B cell (primary cell): ENCODE measurements at regions not wholly inside any gene's neighbourhood (a gene's known extent, or its start where the extent isn't known, plus 50 kb on each side); places are given as distances from the start of the nearest gene placed in this dataset.

ENCODE experiments used
- ATAC-seq: fragments of 200-7000 bp; cut with Tn5 transposase; one replicate; pipeline ENCODE4 v1.10.0; 2021; ENCODE audit warnings: low read depth, mild to moderate bottlenecking, moderate number of reproducible peaks, moderate library complexity
- CTCF ChIA-PET: fragments of 350-600 bp; sonication (Branson Sonifier 250); formaldehyde crosslinking; loops from one replicate; lab custom pipeline; 2021; ENCODE audit warnings: antibody characterized with exemption, inconsistent platforms; lab: Charles Lee
- POLR2A ChIA-PET: fragments of 350-600 bp; sonication (Branson Sonifier 250); formaldehyde crosslinking; loops from one replicate; lab custom pipeline; 2021; ENCODE audit warnings: antibody characterized with exemption; lab: Charles Lee
- DNase-seq: peaks from one replicate; pipeline ENCODE4 v3.0.0; 2013
- H2AFZ ChIP-seq: 2 replicates; pipeline ENCODE4 v1.6.1; 2012; ENCODE audit warnings: mild to moderate bottlenecking, low read depth, low read length; ENCODE audit not compliant: insufficient read depth, poor library complexity, severe bottlenecking
- H3K27ac ChIP-seq, 2 donors: 1 replicate in 1 of 2; 2 replicates in 1 of 2; pipeline ENCODE4 v1.5.1; 2012 to 2013; ENCODE audit warnings: low read length in 2 of 2, mild to moderate bottlenecking in 2 of 2, moderate library complexity in 1 of 2
- H3K27me3 ChIP-seq, 4 experiments: fragments of 200-600 bp in 1 of 4; sonication (generic) in 1 of 4; replicated peaks in 1 of 4; 1 replicate in 2 of 4; 2 replicates in 2 of 4; pipeline versions ENCODE4 v1.6.1 to v1.7.0; 2013 to 2016; ENCODE audit warnings: low read length in 3 of 4, mild to moderate bottlenecking in 2 of 4, mixed read lengths in 1 of 4, moderate library complexity in 1 of 4; ENCODE audit not compliant: insufficient read depth in 4 of 4, control insufficient read depth in 3 of 4; ENCODE audit errors: control extremely low read depth in 1 of 4
- H3K36me3 ChIP-seq, 2 experiments: replicated peaks in 1 of 2; 1 replicate in 1 of 2; 2 replicates in 1 of 2; pipeline versions ENCODE4 v1.6.1 to v1.7.1; 2013; ENCODE audit warnings: low read length in 1 of 2; ENCODE audit not compliant: insufficient read depth in 2 of 2, control insufficient read depth in 1 of 2; ENCODE audit errors: control extremely low read depth in 1 of 2, extremely low read depth in 1 of 2
- H3K4me1 ChIP-seq, 2 donors: fragments of 200-600 bp in 1 of 2; sonication (generic) in 1 of 2; 1 replicate in 1 of 2; 2 replicates in 1 of 2; pipeline versions ENCODE4 v1.5.1 to v1.6.1; 2013 to 2017; ENCODE audit warnings: low read length in 2 of 2; ENCODE audit not compliant: control insufficient read depth in 2 of 2, insufficient read depth in 2 of 2
- H3K4me2 ChIP-seq: replicated peaks from 2 replicates; pipeline ENCODE3; 2012; ENCODE audit warnings: mild to moderate bottlenecking, low read depth, low read length; ENCODE audit not compliant: poor library complexity, severe bottlenecking
- H3K4me3 ChIP-seq, 5 experiments: fragments of 200-600 bp in 1 of 5; sonication (generic) in 1 of 5; 1 replicate in 3 of 5; 2 replicates in 2 of 5; pipeline versions ENCODE4 v1.5.1 to v1.7.0; 2011 to 2016; ENCODE audit warnings: low read length in 4 of 5, mild to moderate bottlenecking in 4 of 5, low read depth in 2 of 5, control low read depth in 1 of 5, moderate library complexity in 1 of 5; ENCODE audit not compliant: insufficient read depth in 1 of 5; ENCODE audit errors: control extremely low read depth in 1 of 5, extremely low read depth in 1 of 5
- H3K79me2 ChIP-seq: fragments of 200-600 bp; sonication (generic); one replicate; pipeline ENCODE4 v1.6.0; 2016; ENCODE audit warnings: low read length; ENCODE audit not compliant: control insufficient read depth, insufficient read depth
- H3K9ac ChIP-seq: fragments of 200-600 bp; sonication (generic); 2 replicates; pipeline ENCODE4 v1.6.1; 2017; ENCODE audit warnings: mild to moderate bottlenecking, low read length, moderate library complexity
- H3K9me3 ChIP-seq, 3 donors: one replicate each; pipeline versions ENCODE4 v1.6.1 to v1.7.1; 2013; ENCODE audit warnings: low read length in 2 of 3; ENCODE audit not compliant: control insufficient read depth in 2 of 3, insufficient read depth in 1 of 3; ENCODE audit errors: control extremely low read depth in 1 of 3
- H4K20me1 ChIP-seq: 2 replicates; pipeline ENCODE4 v1.6.0; 2012; ENCODE audit warnings: mild to moderate bottlenecking, low read length; ENCODE audit not compliant: insufficient read depth, control insufficient read depth, poor library complexity, severe bottlenecking
- H3K27ac Mint-ChIP-seq: one replicate; pipeline ENCODE4 v1.8.0; 2021; ENCODE audit warnings: mixed read lengths
- H3K27me3 Mint-ChIP-seq: one replicate; pipeline ENCODE4 v1.8.0; 2021; ENCODE audit warnings: mixed read lengths
- H3K4me1 Mint-ChIP-seq: one replicate; pipeline ENCODE4 v1.8.0; 2021; ENCODE audit warnings: mixed read lengths
- H3K4me3 Mint-ChIP-seq: one replicate; pipeline ENCODE4 v1.8.0; 2021; ENCODE audit warnings: mixed read lengths
- H3K9me3 Mint-ChIP-seq: one replicate; pipeline ENCODE4 v1.8.0; 2022; ENCODE audit warnings: mixed read lengths; ENCODE audit not compliant: insufficient read depth
- CTCF ChIP-seq: fragments of 200-600 bp; IDR thresholded peaks from one replicate; pipeline ENCODE4 v1.8.0; 2022; ENCODE audit warnings: antibody characterized with exemption, mild to moderate bottlenecking
- EZH2 ChIP-seq: IDR thresholded peaks from 2 replicates; pipeline ENCODE4 v1.6.1; 2012; ENCODE audit warnings: borderline replicate concordance, low read depth, mild to moderate bottlenecking, moderate library complexity, low read length; ENCODE audit not compliant: insufficient read depth, poor library complexity, severe bottlenecking
- WGBS: methylation state at CpG from one replicate; pipeline ENCODE4 v1.1.5; 2013; ENCODE audit warnings: missing lambda C conversion rate; ENCODE audit not compliant: insufficient coverage; 5-methylcytosine and 5-hydroxymethylcytosine counted together
- intact Hi-C: fragments of 100-400 bp; cut with micrococcal nuclease; formaldehyde crosslinking; loops from one replicate; pipeline ENCODE4 v1.10.0; 2022

GRCh38 chr14:84922370-84922769, 607.6 kb upstream of the FLRT2 start:
- no peak overlapping the region for H3K4me3 ChIP-seq
- peaks cover 0 to 4% (median 0%) of the 10 kb centered on the region in 3 donors for H3K9me3 ChIP-seq
- H4K20me1 ChIP-seq = no peaks in the 10 kb centered on the region
- no peaks in the 10 kb centered on the region for H3K27me3 ChIP-seq
- no peak overlapping the region for H2AFZ ChIP-seq
- no CpG with 5 or more reads among the region's 3 CpGs for WGBS
- ChIA-PET CTCF (no interaction called here), POLR2A (no interaction called here)
- ATAC-seq = no peak
- no peak overlapping the region for H3K9ac ChIP-seq
- H3K27ac ChIP-seq = no peak overlapping the region
- H3K36me3 ChIP-seq = no peaks in the 10 kb centered on the region
- DNase-seq = no peak
- no peaks in the 10 kb centered on the region for H3K79me2 ChIP-seq
- Mint-ChIP-seq H3K27me3 (no peaks in the 10 kb centered on the region), H3K4me1 (no peaks in the 10 kb centered on the region), H3K9me3 (peaks cover 5% of the 10 kb centered on the region), H3K4me3 (no peak overlapping the region), H3K27ac (no peak overlapping the region)
- no peak for TF ChIP-seq CTCF
- no peak for TF ChIP-seq EZH2
- H3K4me2 ChIP-seq = no peak overlapping the region
- no peaks in the 10 kb centered on the region for H3K4me1 ChIP-seq
- intact Hi-C loops = no loop called here

GRCh38 chr14:84926656-84927055, 603.3 kb upstream of the FLRT2 start:
- no peaks in the 10 kb centered on the region for H3K79me2 ChIP-seq
- H3K4me1 Mint-ChIP-seq = no peaks in the 10 kb centered on the region
- ATAC-seq = no peak
- TF ChIP-seq EZH2 (no peak), CTCF (no peak)
- intact Hi-C loops = no loop called here
- H3K27ac ChIP-seq = no peak overlapping the region
- no CpG with 5 or more reads among the region's 1 CpG for WGBS
- DNase-seq = no peak
- H3K4me2 ChIP-seq = no peak overlapping the region
- H3K9me3 ChIP-seq = peaks cover 0 to 7% (median 0%) of the 10 kb centered on the region in 3 donors
- no peaks in the 10 kb centered on the region for H3K4me1 ChIP-seq
- no peaks in the 10 kb centered on the region for H3K36me3 ChIP-seq
- peaks cover 8% of the 10 kb centered on the region for H3K9me3 Mint-ChIP-seq
- H4K20me1 ChIP-seq = no peaks in the 10 kb centered on the region
- ChIA-PET CTCF (no interaction called here), POLR2A (no interaction called here)
- H3K27me3 Mint-ChIP-seq = no peaks in the 10 kb centered on the region
- H3K27ac Mint-ChIP-seq = no peak overlapping the region
- H3K9ac ChIP-seq = no peak overlapping the region
- no peak overlapping the region for H3K4me3 Mint-ChIP-seq
- H3K27me3 ChIP-seq = no peaks in the 10 kb centered on the region
- no peak overlapping the region for H3K4me3 ChIP-seq
- no peak overlapping the region for H2AFZ ChIP-seq
